ENCODE measurements at regions not wholly inside any gene's neighbourhood (a gene's known extent, or its start where the extent isn't known, plus 50 kb on each side); places are given as distances from the start of the nearest gene placed in this dataset.

GRCh38 chr6:105821777-105822176, 264.4 kb upstream of the PRDM1 start:
- H3K36me3 ChIP-seq (ENCODE audit: control insufficient read depth in 4 of 4, insufficient read depth in 3 of 4, low read depth in 1 of 4, low read length in 3 of 4), result no peaks in the 10 kb centered on the region
- TF ChIP-seq REST (IDR thresholded peaks at IDR 0.05) (no peak), MAX (IDR thresholded peaks at IDR 0.05) (no peak), YY1 (IDR thresholded peaks at IDR 0.05) (no peak), FOXA1 (IDR thresholded peaks at IDR 0.05) (no peak), JUND (IDR thresholded peaks at IDR 0.05) (no peak), HNF4A (conservative IDR thresholded peaks at IDR 0.05) (no peak)
- H3K9ac ChIP-seq (ENCODE audit: low read depth in 1 of 2, low read length in 2 of 2), result no peak overlapping the region
- peaks cover 0 to 3% (median 0%) of the 10 kb centered on the region in 4 donors for H3K9me3 ChIP-seq (ENCODE audit: control insufficient read depth in 4 of 4, low read length in 3 of 4)
- H3K27me3 ChIP-seq (ENCODE audit: control insufficient read depth in 4 of 4, insufficient read depth in 4 of 4, low read length in 3 of 4), result no peaks in the 10 kb centered on the region
- H3K27ac ChIP-seq (ENCODE audit: low read depth in 1 of 2, low read length in 2 of 2), result no peak overlapping the region
- H3K4me3 ChIP-seq (ENCODE audit: low read depth in 1 of 3, low read length in 3 of 3), result no peak overlapping the region
- WGBS, result 90% methylated on average over 1 of the region's 1 CpG
- no peak for DNase-seq (ENCODE audit: low spot score)
- H3K4me1 ChIP-seq (ENCODE audit: control insufficient read depth in 4 of 4, insufficient read depth in 4 of 4, low read length in 3 of 4), result no peaks in the 10 kb centered on the region

GRCh38 chr6:105821027-105821426, 265.1 kb upstream of the PRDM1 start:
- Histone ChIP-seq H3K9ac (ENCODE audit: low read depth in 1 of 2, low read length in 2 of 2) (no peak overlapping the region), H3K4me3 (ENCODE audit: low read depth in 1 of 3, low read length in 3 of 3) (no peak overlapping the region), H3K27me3 (ENCODE audit: control insufficient read depth in 4 of 4, insufficient read depth in 4 of 4, low read length in 3 of 4) (no peaks in the 10 kb centered on the region), H3K36me3 (ENCODE audit: control insufficient read depth in 4 of 4, insufficient read depth in 3 of 4, low read depth in 1 of 4, low read length in 3 of 4) (no peaks in the 10 kb centered on the region), H3K4me1 (ENCODE audit: control insufficient read depth in 4 of 4, insufficient read depth in 4 of 4, low read length in 3 of 4) (no peaks in the 10 kb centered on the region), H3K9me3 (ENCODE audit: control insufficient read depth in 4 of 4, low read length in 3 of 4) (peaks cover 0 to 3% (median 0%) of the 10 kb centered on the region in 4 donors), H3K27ac (ENCODE audit: low read depth in 1 of 2, low read length in 2 of 2) (no peak overlapping the region)
- WGBS, result 88% methylated on average over 2 of the region's 2 CpGs
- no peak for DNase-seq (ENCODE audit: low spot score)
- no peak for TF ChIP-seq FOXA2 (IDR thresholded peaks at IDR 0.05)
- no peak for TF ChIP-seq RAD21 (IDR thresholded peaks at IDR 0.05)
- TF ChIP-seq MAX (IDR thresholded peaks at IDR 0.05), result no peak
- TF ChIP-seq RXRA (IDR thresholded peaks at IDR 0.05), result no peak
- no peak for TF ChIP-seq ATF3 (IDR thresholded peaks at IDR 0.05)
- no peak for TF ChIP-seq REST (IDR thresholded peaks at IDR 0.05)
- no peak for TF ChIP-seq CTCF (IDR thresholded peaks at IDR 0.05; ENCODE audit: low read depth, low read length, missing input control)
- TF ChIP-seq SP1 (IDR thresholded peaks at IDR 0.05), result no peak
- no peak for TF ChIP-seq YY1 (IDR thresholded peaks at IDR 0.05)
- no peak for TF ChIP-seq TAF1 (conservative IDR thresholded peaks at IDR 0.05)
- TF ChIP-seq JUND (IDR thresholded peaks at IDR 0.05), result no peak
- no peak for TF ChIP-seq HNF4G (IDR thresholded peaks at IDR 0.05)
- no peak for TF ChIP-seq FOXA1 (IDR thresholded peaks at IDR 0.05)
- no peak for TF ChIP-seq NR2F2 (IDR thresholded peaks at IDR 0.05)
- TF ChIP-seq HNF4A (conservative IDR thresholded peaks at IDR 0.05), result no peak
- no peak for TF ChIP-seq ZBTB33 (IDR thresholded peaks at IDR 0.05)
- no peak for TF ChIP-seq EGR1 (IDR thresholded peaks at IDR 0.05; ENCODE audit: low read depth in 2 of 2)
